ENCODE measurements at regions not wholly inside any gene's neighbourhood (a gene's known extent, or its start where the extent isn't known, plus 50 kb on each side); places are given as distances from the start of the nearest gene placed in this dataset.

DNA sequence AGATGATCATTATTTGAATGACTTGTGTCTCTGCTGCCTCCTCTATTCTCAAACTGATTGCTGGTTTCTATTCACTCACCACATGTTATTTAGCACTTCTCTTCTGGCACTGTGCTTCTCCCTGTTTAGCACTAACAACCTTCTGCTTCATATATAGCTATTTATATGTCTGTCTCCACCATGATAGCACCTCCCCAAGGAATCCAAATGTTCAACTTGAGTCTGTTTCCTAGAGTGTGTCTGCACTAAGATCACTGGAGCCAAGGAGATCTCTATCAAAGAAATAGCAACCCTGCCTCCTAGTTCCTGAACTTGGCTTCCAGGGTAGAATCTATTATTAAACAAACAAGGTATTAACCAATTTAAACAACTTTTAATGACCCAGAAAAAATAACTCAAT is 104.5 kb downstream of the CYP26A1 start:
- Histone ChIP-seq H3K9me3 (ENCODE audit: control insufficient read depth, insufficient read depth, low read depth, low read length) (no peaks in the 10 kb centered on the region), H3K27ac (ENCODE audit: low read depth, low read length) (no peak overlapping the region), H3K27me3 (ENCODE audit: control insufficient read depth, insufficient read depth, low read length) (no peaks in the 10 kb centered on the region), H3K4me3 (ENCODE audit: low read depth, low read length) (no peak overlapping the region), H3K4me1 (ENCODE audit: control insufficient read depth, insufficient read depth, low read length) (peaks cover 9% of the 10 kb centered on the region; the same call in 1 of the 2 replicates), H3K9ac (ENCODE audit: low read length) (no peak overlapping the region), H3K36me3 (ENCODE audit: control insufficient read depth, insufficient read depth, low read length) (no peaks in the 10 kb centered on the region)

DNA sequence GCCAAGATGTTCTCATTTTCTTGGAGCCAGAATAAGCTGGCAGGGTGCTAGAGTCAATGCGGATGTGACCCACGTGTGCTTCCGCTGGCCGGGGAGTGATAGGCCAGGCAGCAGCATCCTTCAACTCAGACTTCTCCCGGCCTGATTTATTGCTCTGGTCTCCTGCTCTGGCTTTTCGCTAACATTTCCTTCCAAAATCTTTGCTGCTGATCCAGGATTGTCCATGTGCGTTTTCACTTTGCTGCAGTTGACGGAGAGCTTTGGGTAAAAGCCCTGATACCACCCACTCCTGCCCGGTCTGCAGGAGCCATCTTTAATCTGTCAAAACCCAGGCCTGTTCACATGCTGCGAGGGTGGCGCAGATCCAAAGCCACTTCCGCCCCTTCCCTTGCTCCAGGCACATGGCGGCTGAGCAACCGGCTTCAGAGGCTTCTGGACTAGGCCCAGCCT is 106.8 kb downstream of the CYP26A1 start:
- no peak overlapping the region for H3K27ac ChIP-seq (ENCODE audit: low read depth, low read length)

DNA sequence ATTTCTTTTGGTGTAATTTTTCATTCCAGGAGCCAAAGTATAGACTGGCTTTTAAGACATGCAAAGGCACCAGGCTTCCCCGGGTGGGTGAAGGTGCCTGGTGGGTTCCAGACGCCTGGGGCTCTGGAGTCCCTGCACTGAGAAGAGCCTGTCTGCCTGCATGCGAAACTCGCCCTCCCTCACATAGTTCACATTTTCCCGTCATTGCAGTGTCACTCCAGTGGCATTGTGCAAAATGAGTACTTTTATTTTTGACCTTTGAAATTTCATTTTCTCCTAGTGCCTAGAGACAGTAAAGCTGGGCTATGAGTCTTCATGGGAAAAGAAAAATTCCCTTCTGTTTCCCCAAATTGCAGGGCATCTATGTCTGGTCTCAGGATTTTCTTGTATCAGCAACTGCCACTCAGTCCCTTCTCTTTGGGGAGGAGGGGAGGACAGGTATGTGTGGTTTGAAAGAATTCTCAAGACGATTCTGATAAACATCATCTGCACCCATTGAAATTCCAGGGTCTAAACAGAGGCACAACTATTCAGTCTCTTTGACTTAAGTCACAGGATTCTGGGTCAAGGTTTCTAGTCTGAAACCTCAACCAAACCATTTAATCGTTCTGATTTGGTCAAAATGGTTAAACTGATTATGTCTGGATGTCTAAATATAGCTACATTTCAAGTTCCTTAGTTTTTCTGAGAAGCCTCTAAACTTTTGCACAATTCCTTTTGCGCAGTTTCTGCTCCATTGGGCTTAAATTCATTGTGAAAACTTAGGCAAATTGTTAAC is 107.8 kb downstream of the CYP26A1 start:
- H3K4me3 ChIP-seq (ENCODE audit: low read depth, low read length) = no peak overlapping the region
- no peaks in the 10 kb centered on the region for H3K36me3 ChIP-seq (ENCODE audit: control insufficient read depth, insufficient read depth, low read length)
- H3K9ac ChIP-seq (ENCODE audit: low read length) = no peak overlapping the region
- H3K27me3 ChIP-seq (ENCODE audit: control insufficient read depth, insufficient read depth, low read length) = no peaks in the 10 kb centered on the region
- no peaks in the 10 kb centered on the region for H3K9me3 ChIP-seq (ENCODE audit: control insufficient read depth, insufficient read depth, low read depth, low read length)
- H3K4me1 ChIP-seq (ENCODE audit: control insufficient read depth, insufficient read depth, low read length) = peaks cover 9% of the 10 kb centered on the region; the same call in 1 of the 2 replicates
- no peak overlapping the region for H3K27ac ChIP-seq (ENCODE audit: low read depth, low read length)

More for the DNA sequence above, 106.8 kb downstream of the CYP26A1 start:
- no peaks in the 10 kb centered on the region for H3K36me3 ChIP-seq (ENCODE audit: control insufficient read depth, insufficient read depth, low read length)
- peaks cover 9% of the 10 kb centered on the region; the same call in 1 of the 2 replicates for H3K4me1 ChIP-seq (ENCODE audit: control insufficient read depth, insufficient read depth, low read length)
- no peak overlapping the region for H3K9ac ChIP-seq (ENCODE audit: low read length)
- no peaks in the 10 kb centered on the region for H3K27me3 ChIP-seq (ENCODE audit: control insufficient read depth, insufficient read depth, low read length)
- H3K4me3 ChIP-seq (ENCODE audit: low read depth, low read length) = no peak overlapping the region
- no peaks in the 10 kb centered on the region for H3K9me3 ChIP-seq (ENCODE audit: control insufficient read depth, insufficient read depth, low read depth, low read length)

DNA sequence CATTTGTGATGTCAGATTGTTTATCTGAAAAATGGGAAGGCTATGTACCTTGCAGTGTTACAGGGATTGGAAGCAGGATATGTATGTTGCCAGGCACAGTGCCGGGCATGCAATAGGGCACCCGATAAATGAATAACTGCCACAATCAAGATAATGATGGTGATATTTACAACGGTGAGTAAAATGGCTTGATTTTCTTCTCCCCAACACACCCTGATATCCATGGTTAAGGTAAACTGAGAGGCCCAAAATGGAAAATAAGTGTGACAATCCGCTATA is 108.3 kb downstream of the CYP26A1 start:
- Histone ChIP-seq H3K36me3 (ENCODE audit: control insufficient read depth, insufficient read depth, low read length) (no peaks in the 10 kb centered on the region), H3K27ac (ENCODE audit: low read depth, low read length) (no peak overlapping the region), H3K27me3 (ENCODE audit: control insufficient read depth, insufficient read depth, low read length) (no peaks in the 10 kb centered on the region), H3K9me3 (ENCODE audit: control insufficient read depth, insufficient read depth, low read depth, low read length) (no peaks in the 10 kb centered on the region), H3K4me3 (ENCODE audit: low read depth, low read length) (no peak overlapping the region), H3K4me1 (ENCODE audit: control insufficient read depth, insufficient read depth, low read length) (peaks cover 9% of the 10 kb centered on the region; the same call in 1 of the 2 replicates), H3K9ac (ENCODE audit: low read length) (no peak overlapping the region)

DNA sequence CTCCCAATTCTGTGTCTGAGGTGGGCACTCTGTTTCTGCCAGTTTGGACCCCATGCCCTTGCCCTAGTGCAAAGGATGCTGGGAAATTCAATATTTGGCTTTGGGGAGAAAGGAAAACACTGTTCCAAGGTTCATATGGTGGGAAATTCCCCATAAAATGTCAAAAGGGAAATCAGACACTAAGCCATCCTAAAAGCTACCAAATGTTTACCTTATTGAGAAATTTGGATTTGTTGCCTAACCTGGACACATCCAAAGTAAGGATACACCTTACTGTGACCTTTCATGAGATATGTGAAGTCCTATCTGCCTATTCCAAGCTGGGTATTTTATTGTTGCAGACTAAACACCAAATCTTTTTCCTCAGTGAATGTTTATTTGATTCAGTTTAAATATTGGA is 109.1 kb downstream of the CYP26A1 start:
- H3K27me3 ChIP-seq (ENCODE audit: control insufficient read depth, insufficient read depth, low read length) = no peaks in the 10 kb centered on the region
- H3K36me3 ChIP-seq (ENCODE audit: control insufficient read depth, insufficient read depth, low read length) = no peaks in the 10 kb centered on the region
- H3K9me3 ChIP-seq (ENCODE audit: control insufficient read depth, insufficient read depth, low read depth, low read length) = no peaks in the 10 kb centered on the region
- H3K4me1 ChIP-seq (ENCODE audit: control insufficient read depth, insufficient read depth, low read length) = peaks cover 9% of the 10 kb centered on the region; the same call in 1 of the 2 replicates
- H3K9ac ChIP-seq (ENCODE audit: low read length) = no peak overlapping the region
- no peak overlapping the region for H3K27ac ChIP-seq (ENCODE audit: low read depth, low read length)
- H3K4me3 ChIP-seq (ENCODE audit: low read depth, low read length) = no peak overlapping the region

DNA sequence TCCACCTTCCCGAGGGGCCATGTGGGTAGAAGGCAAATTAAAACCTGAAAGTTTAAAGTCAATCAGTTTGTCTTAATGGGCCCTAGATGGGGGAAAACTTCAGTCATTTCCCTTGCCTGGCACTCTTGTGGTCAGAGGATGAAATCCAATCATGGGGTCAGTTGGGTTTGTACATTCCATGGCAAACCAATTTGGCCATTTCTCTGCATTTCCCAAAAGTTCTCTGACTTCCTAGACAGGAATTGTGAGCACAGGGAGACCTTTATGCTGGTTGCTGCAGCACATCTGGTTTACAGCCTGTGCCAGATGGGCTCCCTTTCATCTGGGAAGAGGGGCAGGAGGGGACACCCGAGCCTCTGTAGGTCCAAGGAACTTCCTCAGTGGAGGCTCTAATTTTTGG is 113.0 kb downstream of the CYP26A1 start:
- no peak overlapping the region for H3K9ac ChIP-seq (ENCODE audit: low read length)
- no peak overlapping the region for H3K27ac ChIP-seq (ENCODE audit: low read depth, low read length)
- H3K36me3 ChIP-seq (ENCODE audit: control insufficient read depth, insufficient read depth, low read length) = no peaks in the 10 kb centered on the region
- H3K27me3 ChIP-seq (ENCODE audit: control insufficient read depth, insufficient read depth, low read length) = no peaks in the 10 kb centered on the region
- H3K4me3 ChIP-seq (ENCODE audit: low read depth, low read length) = no peak overlapping the region
- H3K9me3 ChIP-seq (ENCODE audit: control insufficient read depth, insufficient read depth, low read depth, low read length) = no peaks in the 10 kb centered on the region
- peaks cover 4% of the 10 kb centered on the region for H3K4me1 ChIP-seq (ENCODE audit: control insufficient read depth, insufficient read depth, low read length)

DNA sequence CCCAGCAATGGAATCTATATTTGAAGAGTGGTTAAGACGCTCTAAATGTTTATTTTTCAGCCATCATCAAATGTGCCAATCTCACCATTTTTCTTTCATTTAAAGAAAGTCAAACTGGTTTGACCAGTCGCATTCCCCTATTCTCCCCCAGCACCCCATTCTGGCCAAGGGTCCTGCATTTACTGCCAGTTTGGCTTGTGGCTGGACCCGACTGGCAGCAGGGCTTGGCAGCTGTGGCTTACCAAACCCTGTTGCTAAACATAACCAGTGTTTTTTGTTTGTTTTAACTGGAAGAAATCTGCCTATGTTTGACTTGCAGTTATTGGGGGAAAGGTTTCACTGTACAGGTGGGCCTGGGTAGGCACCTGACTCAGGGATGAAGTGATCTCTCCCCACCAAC is 116.3 kb downstream of the CYP26A1 start:
- no peak overlapping the region for H3K4me3 ChIP-seq (ENCODE audit: low read depth, low read length)

DNA sequence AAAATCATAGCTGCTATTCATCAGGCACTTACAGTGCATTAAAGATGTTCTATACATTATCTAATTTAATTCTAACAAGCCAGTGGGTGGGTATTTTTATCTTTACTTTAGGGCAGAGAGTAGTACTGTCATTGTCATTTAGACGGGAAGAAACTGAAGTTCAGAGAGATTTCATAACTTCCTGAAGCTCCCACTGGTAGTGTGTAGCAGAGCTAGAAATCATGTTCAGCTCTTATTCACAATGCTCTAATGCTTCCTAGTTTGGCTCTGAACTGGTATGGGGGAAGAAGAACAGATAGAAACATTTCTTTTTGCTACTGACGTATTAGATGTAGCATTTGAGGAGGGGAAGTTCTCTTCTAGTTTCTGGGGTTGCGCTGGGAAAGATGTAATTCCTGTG is 116.7 kb downstream of the CYP26A1 start:
- no peak overlapping the region for H3K4me3 ChIP-seq (ENCODE audit: low read depth, low read length)
- H3K27ac ChIP-seq (ENCODE audit: low read depth, low read length) = no peak overlapping the region
- peaks cover 4% of the 10 kb centered on the region; the same call in 1 of the 2 replicates for H3K4me1 ChIP-seq (ENCODE audit: control insufficient read depth, insufficient read depth, low read length)
- no peaks in the 10 kb centered on the region for H3K36me3 ChIP-seq (ENCODE audit: control insufficient read depth, insufficient read depth, low read length)
- no peaks in the 10 kb centered on the region for H3K9me3 ChIP-seq (ENCODE audit: control insufficient read depth, insufficient read depth, low read depth, low read length)
- H3K9ac ChIP-seq (ENCODE audit: low read length) = no peak overlapping the region
- no peaks in the 10 kb centered on the region for H3K27me3 ChIP-seq (ENCODE audit: control insufficient read depth, insufficient read depth, low read length)

More for the DNA sequence above, 116.3 kb downstream of the CYP26A1 start:
- H3K27me3 ChIP-seq (ENCODE audit: control insufficient read depth, insufficient read depth, low read length) = no peaks in the 10 kb centered on the region
- H3K4me1 ChIP-seq (ENCODE audit: control insufficient read depth, insufficient read depth, low read length) = peaks cover 4% of the 10 kb centered on the region; the same call in 1 of the 2 replicates
- H3K36me3 ChIP-seq (ENCODE audit: control insufficient read depth, insufficient read depth, low read length) = no peaks in the 10 kb centered on the region
- H3K9ac ChIP-seq (ENCODE audit: low read length) = no peak overlapping the region
- no peaks in the 10 kb centered on the region for H3K9me3 ChIP-seq (ENCODE audit: control insufficient read depth, insufficient read depth, low read depth, low read length)
- H3K27ac ChIP-seq (ENCODE audit: low read depth, low read length) = no peak overlapping the region

DNA sequence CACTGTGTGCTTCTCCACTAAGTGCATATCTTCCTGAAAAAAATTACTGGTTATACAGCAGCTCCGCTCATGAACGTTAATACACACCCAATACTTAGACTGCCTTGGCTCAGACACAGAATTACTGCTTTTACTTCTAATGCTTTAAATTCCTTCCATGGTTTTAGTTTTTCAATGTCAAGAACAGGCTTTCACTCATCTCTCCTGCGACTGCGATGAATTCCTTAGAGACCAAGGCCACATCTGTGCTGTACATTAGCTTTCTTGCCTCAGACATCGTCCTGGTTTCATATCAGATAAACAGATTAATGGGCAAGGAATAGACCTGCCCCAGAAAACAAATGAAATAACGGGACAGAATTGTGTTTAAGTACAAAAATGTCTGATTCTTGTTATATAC is 120.2 kb downstream of the CYP26A1 start:
- no peaks in the 10 kb centered on the region for H3K27me3 ChIP-seq (ENCODE audit: control insufficient read depth, insufficient read depth, low read length)
- H3K4me3 ChIP-seq (ENCODE audit: low read depth, low read length) = no peak overlapping the region
- no peaks in the 10 kb centered on the region for H3K36me3 ChIP-seq (ENCODE audit: control insufficient read depth, insufficient read depth, low read length)
- no peak overlapping the region for H3K9ac ChIP-seq (ENCODE audit: low read length)
- no peaks in the 10 kb centered on the region for H3K9me3 ChIP-seq (ENCODE audit: control insufficient read depth, insufficient read depth, low read depth, low read length)
- peaks cover 16% of the 10 kb centered on the region for H3K4me1 ChIP-seq (ENCODE audit: control insufficient read depth, insufficient read depth, low read length)
- no peak overlapping the region for H3K27ac ChIP-seq (ENCODE audit: low read depth, low read length)

DNA sequence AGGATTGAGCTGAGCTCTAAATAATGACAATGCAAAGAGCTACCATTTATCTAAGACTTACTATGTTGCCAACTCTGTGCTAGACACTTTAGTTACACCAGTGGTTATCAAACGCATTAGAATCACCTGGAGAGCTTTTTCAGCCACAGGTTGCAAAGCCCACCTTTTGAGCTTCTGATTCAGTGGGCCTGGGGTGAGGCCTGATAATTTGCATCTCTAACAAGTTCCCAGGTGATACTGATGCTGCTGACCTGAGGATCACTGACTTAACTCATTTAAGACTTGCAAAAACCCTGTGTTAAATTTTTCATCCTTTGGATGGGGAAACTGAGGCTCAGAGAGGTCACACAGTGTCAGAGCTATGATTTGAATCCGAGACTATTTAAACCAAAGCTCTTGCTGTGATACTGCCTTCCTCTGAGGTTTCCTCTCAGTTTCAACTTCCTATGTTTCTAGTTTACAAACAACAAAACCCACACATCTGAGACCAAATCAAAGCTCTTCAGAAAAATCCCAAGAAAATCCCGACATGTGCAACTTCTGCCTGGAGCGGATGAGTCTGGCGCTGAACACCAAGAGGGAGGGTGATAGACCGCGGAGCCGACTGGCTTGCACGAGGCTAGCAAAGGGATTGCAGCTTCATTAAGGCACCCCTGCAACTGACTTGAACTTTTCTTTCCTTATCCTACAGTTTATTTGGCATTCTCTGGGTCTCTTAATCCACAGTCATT is 124.9 kb downstream of the CYP26A1 start:
- no peak overlapping the region for H3K4me3 ChIP-seq (ENCODE audit: low read depth, low read length)
- no peak overlapping the region; the same call in 1 of the 2 replicates for H3K27ac ChIP-seq (ENCODE audit: low read depth, low read length)
- no peaks in the 10 kb centered on the region for H3K9me3 ChIP-seq (ENCODE audit: control insufficient read depth, insufficient read depth, low read depth, low read length)
- H3K36me3 ChIP-seq (ENCODE audit: control insufficient read depth, insufficient read depth, low read length) = no peaks in the 10 kb centered on the region
- H3K27me3 ChIP-seq (ENCODE audit: control insufficient read depth, insufficient read depth, low read length) = no peaks in the 10 kb centered on the region
- H3K4me1 ChIP-seq (ENCODE audit: control insufficient read depth, insufficient read depth, low read length) = peaks cover 19% of the 10 kb centered on the region
- H3K9ac ChIP-seq (ENCODE audit: low read length) = no peak overlapping the region

DNA sequence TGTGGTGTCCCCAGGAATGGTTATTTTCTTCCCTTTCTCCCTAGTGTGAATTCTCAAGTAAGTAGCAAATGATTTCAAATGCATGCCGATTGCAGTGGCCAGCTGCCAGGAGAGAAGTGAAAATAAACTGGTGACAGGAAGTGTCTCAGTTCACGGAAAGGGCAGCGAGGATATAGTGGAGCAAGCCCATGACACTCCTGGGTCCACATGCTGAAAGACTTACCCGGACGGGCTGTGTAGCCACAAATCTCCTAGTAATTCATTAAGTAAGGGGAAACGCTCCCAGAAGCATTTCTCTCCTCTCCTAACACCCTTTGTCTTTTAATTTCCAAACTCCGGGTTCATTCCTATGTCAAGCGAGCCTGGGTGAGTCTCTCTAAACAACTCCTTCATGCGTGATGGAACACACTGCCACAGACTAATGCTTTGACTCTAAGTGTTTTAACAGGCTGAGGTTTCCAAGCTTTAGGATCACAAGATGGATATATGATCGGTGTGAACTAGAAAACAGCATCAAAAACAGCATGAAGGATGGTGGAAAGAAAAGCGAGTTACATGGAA is 125.6 kb downstream of the CYP26A1 start:
- Histone ChIP-seq H3K27me3 (ENCODE audit: control insufficient read depth, insufficient read depth, low read length) (no peaks in the 10 kb centered on the region), H3K36me3 (ENCODE audit: control insufficient read depth, insufficient read depth, low read length) (no peaks in the 10 kb centered on the region), H3K9me3 (ENCODE audit: control insufficient read depth, insufficient read depth, low read depth, low read length) (no peaks in the 10 kb centered on the region), H3K4me3 (ENCODE audit: low read depth, low read length) (no peak overlapping the region), H3K9ac (ENCODE audit: low read length) (no peak overlapping the region), H3K4me1 (ENCODE audit: control insufficient read depth, insufficient read depth, low read length) (peaks cover 19% of the 10 kb centered on the region), H3K27ac (ENCODE audit: low read depth, low read length) (peak overlapping the region; percentile 6; the same call in 1 of the 2 replicates)

All from HUES6 (cell line).